GM18520 (cell line): ENCODE measurements at regions not wholly inside any gene's neighbourhood (a gene's known extent, or its start where the extent isn't known, plus 50 kb on each side); places are given as distances from the start of the nearest gene placed in this dataset.

Experiments used
- ATAC-seq: cut with Tn5 transposase; IDR thresholded peaks from one replicate; pipeline ENCODE4 v1.9.1; 2021; ENCODE audit not compliant: unreplicated experiment

DNA sequence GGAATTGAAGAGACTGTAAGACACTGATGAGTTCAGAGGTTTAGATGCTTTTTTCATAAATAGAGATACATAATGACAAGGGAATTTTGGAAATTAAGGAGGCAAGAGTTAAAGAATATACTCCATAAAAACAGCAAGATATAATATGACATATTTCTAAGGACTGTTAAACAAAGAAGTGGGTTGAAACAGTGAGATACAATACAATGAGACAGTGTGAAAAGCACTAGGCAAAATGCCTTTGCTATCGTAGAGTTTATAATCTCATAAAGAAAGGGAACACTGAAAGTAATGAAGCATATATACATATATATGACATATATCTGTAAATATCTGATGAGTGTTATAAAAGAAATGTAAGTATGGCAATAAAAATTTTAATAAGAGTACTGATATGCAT, 1496.2 kb downstream of the TECRL start:
- no peak for ATAC-seq

DNA sequence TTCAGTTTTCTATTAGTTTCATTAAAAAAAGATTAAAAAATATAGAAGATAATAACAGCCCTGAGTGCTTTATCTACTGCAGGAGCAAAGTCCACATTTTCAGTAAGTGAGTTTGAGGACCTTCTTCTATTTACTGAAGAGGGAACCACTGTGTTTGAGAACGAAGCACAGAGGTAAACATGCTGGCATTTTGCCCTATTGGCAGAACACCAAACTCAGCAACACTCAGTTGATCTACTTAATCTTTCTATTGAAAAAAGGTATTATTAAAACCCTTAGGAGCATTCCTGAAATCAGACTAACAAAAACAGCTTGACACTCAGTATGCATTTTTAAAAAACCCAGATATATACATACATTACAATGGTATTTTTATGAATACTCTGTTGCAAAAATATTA, 1496.7 kb downstream of the TECRL start:
- ATAC-seq, result no peak

DNA sequence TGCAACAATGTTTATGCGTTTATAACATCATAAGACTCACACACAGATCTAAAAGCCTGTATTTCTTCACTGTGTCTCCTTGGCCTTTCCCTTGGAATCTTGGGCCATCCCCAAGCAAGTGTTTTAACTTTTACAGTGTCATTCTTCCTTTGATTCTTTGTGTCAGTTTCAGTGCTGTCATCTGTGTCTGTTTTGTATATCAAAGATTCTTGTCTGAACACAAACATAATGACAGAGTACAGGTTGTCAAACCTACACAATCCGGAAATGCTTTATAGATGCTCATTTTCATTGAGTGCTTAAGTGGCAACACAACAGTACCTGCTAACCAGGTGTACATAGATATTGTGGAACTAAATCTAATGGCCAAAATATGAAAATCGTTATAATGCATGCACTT, 1500.0 kb downstream of the TECRL start:
- no peak for ATAC-seq

DNA sequence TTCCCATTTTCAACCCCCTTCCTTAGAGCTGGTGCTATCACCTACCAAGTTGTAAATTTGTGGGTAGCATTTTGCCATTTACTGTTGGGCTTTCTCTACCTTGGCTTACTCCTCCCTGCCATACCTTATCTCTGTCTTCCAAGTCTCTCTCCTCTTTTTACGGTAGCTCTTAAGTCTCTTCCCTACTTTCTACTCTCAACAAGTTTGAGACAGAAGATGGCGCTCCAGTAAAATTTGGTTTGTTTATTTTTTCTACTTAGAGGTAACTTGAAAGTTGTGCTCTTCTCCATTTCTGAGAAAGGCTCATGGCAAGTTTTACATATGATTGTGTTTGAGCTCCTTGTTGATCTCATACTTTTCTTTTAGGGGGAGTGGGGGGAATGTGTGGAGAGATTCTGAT, 1508.1 kb downstream of the TECRL start:
- no peak for ATAC-seq

DNA sequence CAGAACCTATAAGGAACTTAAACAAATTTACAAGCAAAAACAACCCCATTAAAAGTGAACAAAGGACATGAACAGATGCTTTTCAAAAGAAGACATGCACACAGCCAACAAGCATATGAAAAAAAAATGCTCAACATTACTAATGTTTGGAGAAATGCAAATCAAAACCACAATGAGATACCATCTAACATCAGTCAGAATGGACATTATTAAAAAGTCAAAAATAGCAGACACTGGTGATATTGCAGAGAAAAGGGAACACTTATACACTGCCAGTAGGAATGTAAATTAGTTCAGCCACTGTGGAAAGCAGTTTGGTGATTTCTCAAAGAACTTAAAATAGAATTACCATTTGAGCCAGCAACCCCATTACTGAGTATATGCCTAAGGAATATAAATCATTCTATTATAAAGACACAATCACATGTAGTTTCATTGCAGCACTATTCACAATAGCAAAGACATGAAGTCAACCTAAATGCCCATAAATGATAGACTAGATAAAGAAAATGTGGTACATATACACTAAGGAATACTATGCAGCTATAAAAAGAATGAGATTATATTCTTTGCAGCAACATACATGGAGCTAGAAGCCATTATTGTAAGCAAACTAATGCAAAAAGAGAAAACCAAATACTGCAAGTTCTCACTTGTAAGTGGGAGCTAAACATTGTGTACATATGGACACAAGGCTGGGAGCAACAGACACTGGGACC, 1509.4 kb downstream of the TECRL start:
- ATAC-seq, result no peak

DNA sequence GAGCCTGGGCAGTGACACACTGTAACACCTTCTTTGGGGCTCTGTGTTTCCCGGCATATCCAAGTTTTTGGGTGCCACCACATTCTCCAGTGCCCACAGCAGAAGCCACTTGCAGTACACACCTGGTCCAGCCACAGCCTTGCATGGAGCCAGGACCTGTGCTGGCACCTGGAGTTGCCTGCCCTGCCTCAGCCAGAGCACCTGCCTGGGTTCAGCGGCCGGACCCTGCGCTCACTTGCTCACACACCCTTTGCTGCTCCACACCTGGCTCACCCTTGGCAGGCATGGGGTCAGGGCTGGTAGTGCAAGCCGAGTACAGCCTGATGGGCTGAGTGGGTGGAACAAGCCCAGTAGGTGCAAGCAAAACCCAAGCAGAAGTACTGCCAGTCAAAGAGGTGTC, 1511.1 kb downstream of the TECRL start:
- ATAC-seq, result no peak

DNA sequence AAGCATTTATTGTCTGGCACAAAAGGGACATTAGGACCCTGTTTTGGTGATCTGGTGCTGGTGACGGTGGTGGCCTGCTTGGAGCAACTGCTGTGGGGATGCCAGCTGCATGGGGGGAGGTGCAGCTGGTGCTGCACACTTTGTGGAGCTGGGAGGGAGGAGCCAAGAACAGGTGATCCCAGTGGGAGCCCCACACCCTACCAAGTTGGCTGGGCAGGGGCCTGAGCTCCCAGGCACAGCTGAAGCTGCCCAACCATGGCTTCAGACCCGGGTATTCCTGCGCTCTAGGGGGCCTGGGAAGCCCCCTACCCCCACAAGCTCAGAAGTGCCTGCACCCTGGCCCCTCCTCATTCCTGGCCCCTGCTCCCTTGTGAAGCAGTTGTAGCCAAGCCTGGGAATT, 1512.5 kb downstream of the TECRL start:
- no peak for ATAC-seq

DNA sequence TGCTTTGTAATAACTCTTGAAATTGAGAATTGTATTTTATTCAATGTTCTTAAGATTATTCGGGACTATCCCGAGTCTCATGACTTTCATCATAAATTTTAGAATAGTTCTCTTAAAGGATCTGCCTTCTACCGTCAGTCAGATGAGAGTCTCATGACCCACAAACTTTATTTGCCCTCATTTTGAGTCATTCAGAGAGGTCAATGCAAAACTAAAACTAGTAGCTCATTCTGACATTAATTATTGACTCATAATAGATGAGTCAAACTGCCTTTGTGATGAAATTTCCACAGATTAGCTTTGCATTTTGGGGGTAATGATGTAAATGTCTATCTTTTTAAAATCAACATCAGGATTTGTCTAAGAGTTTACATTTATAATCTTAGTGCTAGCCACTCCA, 1527.3 kb downstream of the TECRL start:
- no peak for ATAC-seq

DNA sequence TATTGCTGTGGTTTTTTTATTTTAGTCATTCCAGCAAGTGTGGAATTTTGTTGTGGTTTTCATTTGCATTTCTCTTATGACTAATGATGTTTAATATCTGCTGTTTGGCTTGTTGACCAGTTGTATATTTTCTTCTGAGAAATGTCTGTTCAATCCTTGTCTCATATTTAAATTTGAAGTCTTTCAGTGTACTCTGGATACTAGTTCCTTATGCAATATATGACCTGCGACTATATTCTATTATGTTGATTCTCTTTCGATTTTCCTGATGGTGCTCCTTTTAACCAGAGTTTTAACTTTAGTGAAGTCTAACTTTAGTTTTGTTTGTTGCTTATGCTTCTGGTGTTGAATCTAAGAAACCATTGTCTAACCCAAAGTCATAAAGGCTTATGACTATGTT, 1528.0 kb downstream of the TECRL start:
- no peak for ATAC-seq

DNA sequence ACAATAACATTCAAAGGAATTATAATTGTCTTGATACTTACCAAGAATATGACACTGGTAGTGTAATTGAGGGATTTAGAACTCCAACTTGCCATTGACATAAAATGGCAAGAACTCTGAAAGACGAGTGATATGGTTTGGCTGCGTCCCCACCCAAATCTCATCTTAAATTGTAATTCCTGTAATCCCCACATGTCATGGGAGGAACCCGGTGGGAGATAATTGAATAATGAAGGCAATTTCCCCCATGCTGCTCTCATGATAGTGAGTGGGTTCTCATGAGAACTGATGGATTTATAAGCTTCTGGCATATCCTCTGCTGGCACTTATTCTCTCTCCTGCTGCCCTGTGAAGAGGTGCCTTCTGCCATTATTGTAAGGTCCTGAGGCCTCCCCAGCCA, 1536.4 kb downstream of the TECRL start:
- ATAC-seq, result no peak

DNA sequence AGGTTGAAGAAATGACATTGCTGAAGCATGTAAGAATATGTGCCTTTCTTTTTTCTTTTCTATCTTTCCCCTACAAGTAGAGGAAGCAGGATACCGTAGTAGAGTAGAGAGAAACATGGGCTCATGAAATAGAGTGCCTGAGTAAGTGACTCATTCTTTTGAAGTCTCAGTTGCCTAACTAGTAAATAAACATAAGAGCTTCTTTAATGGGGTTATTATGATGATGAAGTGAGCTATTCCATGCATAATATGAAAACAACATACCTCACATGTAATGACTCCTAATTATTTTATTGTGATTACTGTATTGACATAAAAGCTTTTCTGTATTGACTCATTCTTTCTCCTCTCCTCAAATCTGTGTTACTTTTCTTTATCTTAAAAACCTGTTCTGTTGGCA, 1538.2 kb downstream of the TECRL start:
- ATAC-seq, result no peak

DNA sequence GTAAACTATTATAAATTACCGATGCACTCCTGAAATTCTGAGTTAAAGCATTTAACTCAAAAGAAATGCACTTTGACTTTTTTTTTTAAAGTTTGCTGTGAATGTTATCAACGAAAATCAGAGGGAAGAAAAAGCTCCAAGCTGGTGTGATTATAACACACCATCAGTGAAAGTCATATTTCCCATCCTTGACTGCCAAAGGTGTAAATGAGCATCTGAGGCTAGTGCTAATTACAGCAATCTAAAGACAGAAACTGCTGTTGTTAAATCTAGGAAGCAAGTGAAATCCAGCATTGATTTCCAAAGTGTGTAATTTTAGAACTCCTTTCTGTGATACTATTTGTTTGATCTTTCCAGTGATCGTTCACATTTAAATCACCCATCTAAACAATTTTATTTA, 1538.8 kb downstream of the TECRL start:
- ATAC-seq, result no peak

DNA sequence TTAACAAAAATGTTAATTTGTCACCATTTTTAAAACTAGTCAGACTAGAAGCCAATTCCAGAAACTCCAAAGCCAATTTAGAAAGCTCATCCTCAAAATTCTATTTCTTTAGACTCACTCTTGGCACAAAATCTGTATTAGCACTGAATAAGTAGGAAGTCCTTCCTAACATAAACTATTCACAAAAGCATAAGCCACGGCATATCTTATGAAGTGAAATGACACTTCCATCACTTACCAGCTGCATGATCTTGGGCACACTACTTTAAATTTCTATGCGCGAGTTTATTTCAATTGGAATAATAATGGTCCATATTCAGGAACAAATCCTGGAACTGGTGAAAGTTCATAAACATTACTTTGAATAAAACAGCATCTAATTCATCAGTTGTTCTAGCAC, 1544.0 kb downstream of the TECRL start:
- no peak for ATAC-seq

DNA sequence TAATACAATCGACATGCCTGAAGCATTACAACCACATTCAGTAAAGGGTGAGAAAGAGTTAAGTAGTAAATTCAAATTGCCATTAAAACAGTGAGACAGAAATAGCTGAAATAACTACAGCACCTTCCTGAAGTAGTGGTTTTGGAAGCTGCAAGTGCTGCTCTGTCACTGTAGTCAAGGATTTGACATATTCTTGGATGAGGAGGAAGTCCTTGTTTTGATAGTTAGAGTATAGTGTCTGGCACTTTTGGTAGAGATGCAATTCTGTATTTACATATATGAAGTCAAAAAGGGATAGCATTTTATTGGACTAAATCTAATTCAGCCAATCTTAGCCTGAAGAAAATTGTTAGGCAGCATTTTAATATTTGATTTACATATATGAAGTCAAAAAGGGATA, 1559.6 kb downstream of the TECRL start:
- no peak for ATAC-seq

DNA sequence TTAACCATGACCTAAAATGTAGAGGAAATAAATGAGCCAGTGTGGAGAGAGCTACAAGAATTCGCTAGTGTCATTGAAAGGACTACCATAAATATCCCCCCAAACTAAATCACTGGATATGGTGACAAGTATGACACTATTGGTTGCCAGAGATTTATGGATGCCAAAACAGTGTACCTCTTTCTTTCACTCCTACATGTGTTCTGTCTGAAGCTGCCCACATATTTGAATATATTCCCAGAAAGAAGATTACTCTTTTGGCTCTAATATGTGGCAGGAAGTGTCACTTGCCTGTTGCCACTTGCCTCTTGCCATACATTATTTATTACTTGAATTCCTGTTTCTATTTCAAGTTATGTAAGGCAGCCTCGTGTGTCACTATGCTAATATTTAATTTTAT, 1573.6 kb downstream of the TECRL start:
- ATAC-seq, result no peak

DNA sequence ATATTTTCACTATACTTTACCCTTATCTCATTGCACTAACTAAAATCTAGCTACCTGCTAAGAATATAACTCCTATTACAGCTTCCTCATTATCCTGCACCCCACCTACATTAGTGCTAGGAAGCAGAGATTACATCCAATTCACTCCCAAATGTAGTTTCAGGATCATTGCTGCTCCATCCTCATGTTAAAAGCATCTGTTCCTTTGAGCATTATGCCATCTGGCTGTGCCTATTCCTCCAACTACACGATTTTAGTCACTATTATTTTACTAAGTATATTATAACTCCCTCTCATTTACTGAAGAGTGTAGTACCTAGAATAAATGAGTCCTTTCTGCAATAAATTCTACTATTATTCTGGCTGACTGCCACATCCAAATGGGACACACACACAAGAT, 1586.9 kb downstream of the TECRL start:
- ATAC-seq, result no peak

DNA sequence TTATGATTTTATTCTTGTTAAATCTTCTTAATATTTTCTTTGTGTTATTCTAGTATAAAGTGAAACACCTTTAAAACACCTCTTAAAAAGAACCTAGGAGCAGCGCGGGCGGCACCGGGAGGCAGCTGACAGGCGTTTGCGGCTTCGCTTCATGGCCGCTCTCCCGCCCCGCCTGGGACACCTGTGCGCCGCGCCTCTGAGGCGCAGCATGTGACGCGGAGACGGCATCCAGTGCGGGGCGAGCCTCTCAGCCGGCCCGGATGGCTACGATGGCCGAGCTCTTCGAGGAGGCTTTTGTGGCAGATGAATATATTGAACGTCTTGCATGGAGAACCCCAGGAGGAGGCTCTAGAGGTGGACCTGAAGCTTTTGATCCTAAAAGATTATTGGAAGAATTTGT, 1592.7 kb downstream of the TECRL start:
- ATAC-seq, result no peak

DNA sequence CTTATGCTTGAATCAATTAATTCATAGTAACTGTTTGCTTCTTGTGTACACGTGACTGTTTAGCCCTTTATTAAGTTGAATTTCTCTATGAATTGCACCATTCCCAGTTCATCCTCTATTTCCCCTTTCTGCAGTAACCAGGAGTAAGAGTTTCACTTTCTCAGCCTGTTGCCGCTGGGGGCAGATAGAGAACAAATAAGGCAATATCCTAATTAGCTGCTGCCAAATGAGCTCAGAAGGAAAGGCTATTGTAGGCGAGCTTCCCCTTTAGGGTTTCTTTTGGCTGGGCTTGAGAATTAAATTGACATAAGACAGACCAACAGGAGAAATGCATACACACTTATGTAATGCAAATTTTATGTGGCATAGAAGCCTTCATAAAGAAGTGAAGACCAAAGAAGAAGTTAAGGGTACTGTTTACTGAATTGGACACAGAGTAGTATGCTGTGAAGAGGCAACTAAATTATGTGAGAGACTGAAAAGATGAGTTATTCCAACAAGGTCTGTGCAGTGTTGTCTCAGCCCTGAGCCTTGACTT, 1594.7 kb downstream of the TECRL start:
- ATAC-seq, result no peak

DNA sequence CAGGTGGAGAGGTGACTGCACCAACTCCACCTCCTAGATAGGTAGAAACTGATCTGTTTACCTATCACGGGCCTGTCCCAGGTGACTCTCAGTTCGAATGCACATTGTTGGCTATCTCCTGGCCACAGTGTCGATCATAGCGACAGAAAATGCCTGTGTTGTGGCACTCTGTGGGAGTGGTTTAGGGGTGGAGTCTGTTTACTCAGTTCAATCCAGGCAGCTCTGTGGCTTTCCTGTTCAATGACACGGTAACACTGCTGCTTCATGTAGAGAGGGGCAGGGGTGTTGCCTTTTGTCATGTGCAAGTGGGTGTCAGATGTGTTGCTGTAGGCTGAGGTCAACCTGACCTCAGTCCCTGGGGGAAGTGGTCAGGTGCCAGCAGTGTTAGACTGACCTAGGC, 1602.4 kb downstream of the TECRL start:
- no peak for ATAC-seq

DNA sequence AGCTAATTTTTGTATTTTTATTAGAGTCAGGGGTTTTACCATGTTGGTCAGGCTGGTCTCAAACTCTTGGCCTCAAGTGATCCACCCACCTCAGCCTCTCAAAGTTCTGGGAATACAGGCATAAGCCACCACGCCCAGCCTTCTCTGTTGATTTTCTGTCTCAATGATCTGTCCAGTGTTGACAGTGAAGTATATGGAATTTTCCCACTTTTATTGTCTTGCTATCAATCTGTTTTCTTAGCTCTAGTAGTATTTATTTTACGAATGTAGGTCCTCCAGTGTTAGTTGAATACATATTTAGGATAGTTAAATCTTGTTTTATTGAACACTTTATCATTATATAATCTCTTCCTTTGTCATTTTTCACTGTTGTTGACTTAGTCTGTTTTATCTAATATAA, 1603.9 kb downstream of the ADGRL3 start:
- no peak for ATAC-seq

DNA sequence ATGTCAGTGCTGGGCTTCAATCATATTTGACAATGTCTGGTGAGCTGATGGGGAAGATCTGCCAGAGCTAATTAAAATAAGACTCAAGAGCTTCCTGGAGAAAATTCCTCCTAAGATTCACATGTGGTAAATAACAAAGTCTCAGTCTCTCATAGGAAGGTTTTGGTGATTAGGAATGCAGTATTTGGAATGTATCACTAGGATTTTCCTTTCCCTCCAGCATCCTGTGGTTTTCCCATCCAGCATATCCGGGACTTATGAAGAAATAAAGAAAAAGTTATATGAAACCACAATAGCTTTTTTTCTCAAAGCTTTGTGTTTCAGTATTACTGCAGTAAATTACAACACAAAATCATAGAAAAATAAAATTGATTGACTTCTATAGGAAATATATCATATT, 1597.1 kb downstream of the ADGRL3 start:
- no peak for ATAC-seq

DNA sequence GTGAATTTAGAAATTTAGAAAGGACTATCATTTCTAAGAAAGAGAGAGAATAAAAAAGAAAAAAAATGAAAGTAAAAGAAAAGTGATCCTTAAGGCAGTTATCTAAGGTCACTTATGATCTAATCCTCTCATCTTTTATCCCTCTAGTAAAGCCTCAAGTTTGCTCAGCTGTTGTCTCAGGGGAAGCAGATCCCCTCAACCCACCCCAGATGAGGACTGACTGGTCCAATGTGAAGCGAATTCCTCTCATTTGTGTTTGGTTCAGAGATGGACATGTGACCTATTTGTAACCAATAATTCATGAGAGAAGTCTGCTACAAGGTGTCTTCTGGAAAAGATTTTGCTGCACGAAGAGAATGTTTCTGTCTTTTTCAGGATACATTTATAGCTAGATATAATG, 1591.3 kb downstream of the ADGRL3 start:
- no peak for ATAC-seq

DNA sequence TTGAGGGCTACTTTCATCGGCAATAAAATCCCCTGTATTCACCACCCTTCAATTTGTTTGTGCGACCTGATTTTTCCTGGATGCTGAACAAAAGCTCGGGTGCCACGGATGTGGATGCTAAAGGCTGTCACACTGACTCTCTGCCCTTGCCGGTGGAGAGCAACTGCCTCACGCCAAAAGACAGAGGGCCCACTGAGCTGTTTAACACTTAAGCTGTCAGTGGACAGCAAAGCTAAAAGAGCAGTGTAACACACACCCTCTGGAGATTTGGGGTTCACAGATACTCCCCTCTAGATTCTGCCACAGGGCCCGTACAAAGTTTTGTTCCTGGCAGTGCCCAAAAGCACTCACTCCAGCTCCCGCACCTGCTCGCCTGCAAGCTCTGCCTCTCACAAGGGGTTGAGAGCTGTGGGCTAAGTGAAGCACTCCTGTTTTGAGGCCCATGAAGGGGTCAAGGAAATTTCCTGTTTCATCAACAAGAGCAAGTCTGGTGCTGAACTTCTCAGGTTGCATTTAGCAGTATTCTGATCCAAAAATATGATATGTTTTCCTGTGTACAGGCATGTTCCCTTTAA, 1571.9 kb downstream of the ADGRL3 start:
- no peak for ATAC-seq
